Keratinocyte (primary cell): ENCODE measurements at regions not wholly inside any gene's neighbourhood (a gene's known extent, or its start where the extent isn't known, plus 50 kb on each side); places are given as distances from the start of the nearest gene placed in this dataset.

Experiments
- DNase-seq: peaks from one replicate; pipeline ENCODE4 v3.0.0-alpha.2; 2011; ENCODE audit warnings: low read depth, missing footprints, low spot score
- FAIRE-seq: peaks from 2 replicates; lab custom pipeline; 2011; peaks lifted over from hg19 to GRCh38; lab: Jason Lieb, UNC
- H2AFZ ChIP-seq: 2 replicates; pipeline ENCODE4 v1.6.0; 2012; ENCODE audit warnings: low read length, control low read depth, inconsistent platforms; ENCODE audit not compliant: control insufficient read depth
- H3K27ac ChIP-seq: 2 replicates; pipeline ENCODE4 v1.5.1; 2011; ENCODE audit warnings: low read length; ENCODE audit not compliant: control insufficient read depth, insufficient read depth
- H3K27me3 ChIP-seq: 3 replicates; pipeline ENCODE4 v1.6.0; 2011; ENCODE audit warnings: low read length; ENCODE audit not compliant: control insufficient read depth, insufficient read depth; ENCODE audit errors: extremely low read depth
- H3K36me3 ChIP-seq, 2 experiments: 2 replicates in 1 of 2; 3 replicates in 1 of 2; pipeline ENCODE4 v1.5.1; 2011; ENCODE audit warnings: low read length in 2 of 2, mild to moderate bottlenecking in 1 of 2; ENCODE audit not compliant: control insufficient read depth in 2 of 2, insufficient read depth in 2 of 2; ENCODE audit errors: extremely low read depth in 1 of 2
- H3K4me1 ChIP-seq: 3 replicates; pipeline ENCODE4 v1.5.1; 2011; ENCODE audit warnings: low read length; ENCODE audit not compliant: control insufficient read depth, insufficient read depth; ENCODE audit errors: extremely low read depth
- H3K4me2 ChIP-seq: 3 replicates; pipeline ENCODE4 v1.6.0; 2011; ENCODE audit warnings: low read depth, low read length; ENCODE audit not compliant: control insufficient read depth, insufficient read depth; ENCODE audit errors: extremely low read depth
- H3K4me3 ChIP-seq, 3 experiments: fragments of 200-600 bp in 1 of 3; sonication (generic) in 1 of 3; 2 replicates in 2 of 3; 3 replicates in 1 of 3; pipeline ENCODE4 v1.5.1; 2011 to 2016; ENCODE audit warnings: low read length in 3 of 3, mild to moderate bottlenecking in 3 of 3, control low read depth in 2 of 3, inconsistent platforms in 1 of 3, low read depth in 1 of 3, mixed read lengths in 1 of 3, mixed run types in 1 of 3, moderate library complexity in 1 of 3; ENCODE audit not compliant: control insufficient read depth in 2 of 3, insufficient read depth in 2 of 3; ENCODE audit errors: extremely low read depth in 1 of 3
- H3K79me2 ChIP-seq: 2 replicates; pipeline ENCODE4 v1.6.0; 2012; ENCODE audit warnings: low read length; ENCODE audit not compliant: control insufficient read depth, insufficient read depth
- H3K9ac ChIP-seq: 3 replicates; pipeline ENCODE4 v1.6.0; 2011; ENCODE audit warnings: low read length; ENCODE audit not compliant: control insufficient read depth, insufficient read depth; ENCODE audit errors: extremely low read depth
- H3K9me1 ChIP-seq: 3 replicates; pipeline ENCODE4 v1.6.0; 2011; ENCODE audit warnings: low read length; ENCODE audit not compliant: control insufficient read depth, insufficient read depth; ENCODE audit errors: extremely low read depth
- H3K9me3 ChIP-seq: 2 replicates; pipeline ENCODE4 v1.5.1; 2012; ENCODE audit warnings: low read depth, low read length; ENCODE audit not compliant: control insufficient read depth
- H4K20me1 ChIP-seq: 3 replicates; pipeline ENCODE4 v1.6.0; 2011; ENCODE audit warnings: low read length; ENCODE audit not compliant: control insufficient read depth, insufficient read depth; ENCODE audit errors: extremely low read depth
- EZH2 ChIP-seq: IDR thresholded peaks from one replicate; pipeline ENCODE4 v1.6.1; 2012; ENCODE audit warnings: inconsistent platforms, mild to moderate bottlenecking, low read length, moderate library complexity
- dilution Hi-C: fragments of 300-500 bp; cut with MboI; formaldehyde crosslinking; loops from one replicate; pipeline ENCODE4 v1.7.0; 2020; ENCODE audit warnings: low sequenced_read_pairs; ENCODE audit not compliant: extremely low pct_ligation_motif_present
- TF ChIP-seq, protein P1 (sequence below), 3 experiments: IDR thresholded peaks in 1 of 3; conservative IDR thresholded peaks in 1 of 3; optimal IDR thresholded peaks in 1 of 3; 2 replicates in 2 of 3; 3 replicates in 1 of 3; pipeline versions ENCODE3 to v1.5.1; 2011; ENCODE audit warnings: low read length in 3 of 3, mild to moderate bottlenecking in 3 of 3, moderate library complexity in 2 of 3, control low read depth in 1 of 3, inconsistent platforms in 1 of 3; ENCODE audit not compliant: insufficient read depth in 2 of 3; ENCODE audit errors: extremely low read depth in 1 of 3

DNA sequence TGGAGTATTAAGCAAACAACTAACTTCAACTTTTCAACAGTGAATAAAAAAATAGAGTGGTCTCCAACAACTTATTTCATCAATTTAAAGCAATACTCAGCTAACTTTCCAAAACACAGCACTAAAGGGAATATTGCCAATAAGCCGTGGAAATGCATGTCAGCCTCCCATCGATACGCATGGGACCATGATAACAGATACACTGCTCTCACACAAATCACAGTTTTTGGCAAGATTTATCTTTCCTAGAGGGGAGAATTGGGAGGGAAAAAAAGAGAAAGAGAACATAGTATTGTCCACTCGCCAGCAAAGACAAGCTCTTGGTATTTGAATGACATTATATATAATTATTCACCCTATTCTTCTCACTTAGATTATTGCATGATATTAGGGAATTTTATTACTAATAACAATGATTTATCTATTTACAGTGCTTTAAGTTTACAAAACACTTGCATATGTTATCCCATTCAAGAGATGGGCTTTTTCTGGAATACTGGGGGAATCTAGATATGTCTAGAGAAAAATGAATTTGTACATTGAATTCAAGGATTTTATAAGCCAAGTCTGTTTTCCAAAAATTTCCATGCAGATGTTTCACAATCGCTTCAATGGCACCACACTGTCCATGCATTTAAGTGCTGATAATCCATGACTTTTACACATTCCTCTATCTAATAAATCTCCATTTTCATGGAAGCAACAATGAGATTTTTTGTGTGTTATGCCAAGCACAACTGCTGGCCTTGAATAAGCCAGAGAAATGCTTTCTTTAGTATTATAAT is 194.0 kb upstream of the MGMT start:
- dilution Hi-C loops, result no loop called here
- no peaks in the 10 kb centered on the region for H3K79me2 ChIP-seq
- no peaks in the 10 kb centered on the region for H3K9me3 ChIP-seq
- TF ChIP-seq, protein P1, sequence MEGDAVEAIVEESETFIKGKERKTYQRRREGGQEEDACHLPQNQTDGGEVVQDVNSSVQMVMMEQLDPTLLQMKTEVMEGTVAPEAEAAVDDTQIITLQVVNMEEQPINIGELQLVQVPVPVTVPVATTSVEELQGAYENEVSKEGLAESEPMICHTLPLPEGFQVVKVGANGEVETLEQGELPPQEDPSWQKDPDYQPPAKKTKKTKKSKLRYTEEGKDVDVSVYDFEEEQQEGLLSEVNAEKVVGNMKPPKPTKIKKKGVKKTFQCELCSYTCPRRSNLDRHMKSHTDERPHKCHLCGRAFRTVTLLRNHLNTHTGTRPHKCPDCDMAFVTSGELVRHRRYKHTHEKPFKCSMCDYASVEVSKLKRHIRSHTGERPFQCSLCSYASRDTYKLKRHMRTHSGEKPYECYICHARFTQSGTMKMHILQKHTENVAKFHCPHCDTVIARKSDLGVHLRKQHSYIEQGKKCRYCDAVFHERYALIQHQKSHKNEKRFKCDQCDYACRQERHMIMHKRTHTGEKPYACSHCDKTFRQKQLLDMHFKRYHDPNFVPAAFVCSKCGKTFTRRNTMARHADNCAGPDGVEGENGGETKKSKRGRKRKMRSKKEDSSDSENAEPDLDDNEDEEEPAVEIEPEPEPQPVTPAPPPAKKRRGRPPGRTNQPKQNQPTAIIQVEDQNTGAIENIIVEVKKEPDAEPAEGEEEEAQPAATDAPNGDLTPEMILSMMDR (optimal IDR thresholded peaks at IDR 0.05 in 1 of 3, IDR thresholded peaks at IDR 0.05 in 1 of 3, conservative IDR thresholded peaks at IDR 0.05 in 1 of 3; ENCODE audit: extremely low read depth in 1 of 3, insufficient read depth in 2 of 3, low read length in 3 of 3), result no peak
- no peak for TF ChIP-seq EZH2
- H2AFZ ChIP-seq, result no peak overlapping the region
- DNase-seq (no peak), FAIRE-seq (no peak)
- no peak overlapping the region for H3K4me3 ChIP-seq
- H3K9me1 ChIP-seq, result no peaks in the 10 kb centered on the region
- H3K36me3 ChIP-seq, result no peaks in the 10 kb centered on the region
- no peaks in the 10 kb centered on the region for H3K4me1 ChIP-seq
- no peaks in the 10 kb centered on the region for H4K20me1 ChIP-seq
- no peak overlapping the region for H3K4me2 ChIP-seq
- no peaks in the 10 kb centered on the region for H3K27me3 ChIP-seq
- no peak overlapping the region for H3K9ac ChIP-seq
- H3K27ac ChIP-seq, result no peak overlapping the region

DNA sequence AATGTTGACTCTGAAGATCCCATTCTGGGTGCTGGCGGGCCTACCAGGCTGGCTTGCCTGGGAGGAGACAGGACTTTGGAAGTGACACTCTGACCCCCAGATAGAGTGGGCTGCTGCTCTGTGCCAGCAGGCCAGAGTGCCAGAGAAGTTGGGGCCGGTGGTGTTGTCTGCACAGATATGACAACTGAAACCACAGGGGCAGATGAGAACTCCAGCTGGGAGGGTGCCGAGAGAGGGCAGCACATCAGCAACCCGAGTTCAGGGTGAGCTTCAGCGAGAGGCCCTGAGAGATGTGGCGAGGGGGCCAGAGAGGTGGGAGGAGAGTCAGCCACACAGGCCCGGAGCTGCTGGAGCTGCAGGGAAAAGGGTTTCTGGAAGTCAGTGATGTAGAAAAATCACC is 193.2 kb upstream of the MGMT start:
- H3K9ac ChIP-seq, result no peak overlapping the region
- H4K20me1 ChIP-seq, result no peaks in the 10 kb centered on the region
- no peak for TF ChIP-seq EZH2
- TF ChIP-seq, protein P1 (optimal IDR thresholded peaks at IDR 0.05 in 1 of 3, IDR thresholded peaks at IDR 0.05 in 1 of 3, conservative IDR thresholded peaks at IDR 0.05 in 1 of 3; ENCODE audit: extremely low read depth in 1 of 3, insufficient read depth in 2 of 3, low read length in 3 of 3), result no peak
- DNase-seq, result no peak
- dilution Hi-C loops, result no loop called here
- H3K9me3 ChIP-seq, result no peaks in the 10 kb centered on the region
- no peaks in the 10 kb centered on the region for H3K9me1 ChIP-seq
- H3K27ac ChIP-seq, result no peak overlapping the region
- H3K27me3 ChIP-seq, result no peaks in the 10 kb centered on the region
- H3K36me3 ChIP-seq, result no peaks in the 10 kb centered on the region
- no peak overlapping the region for H3K4me2 ChIP-seq
- no peak overlapping the region for H2AFZ ChIP-seq
- no peak for FAIRE-seq
- H3K79me2 ChIP-seq, result no peaks in the 10 kb centered on the region
- no peak overlapping the region for H3K4me3 ChIP-seq
- no peaks in the 10 kb centered on the region for H3K4me1 ChIP-seq
